OCI-LY1 (cell line): ENCODE measurements at regions not wholly inside any gene's neighbourhood (a gene's known extent, or its start where the extent isn't known, plus 50 kb on each side); places are given as distances from the start of the nearest gene placed in this dataset.

Experiments
- H2AFZ ChIP-seq: fragments of 200-600 bp; sonication (generic), shearing (Covaris generic); 2 replicates; pipeline ENCODE4 v1.6.0; 2014; ENCODE audit warnings: antibody characterized with exemption, mild to moderate bottlenecking, low read length
- H3F3A ChIP-seq: fragments of 200-600 bp; sonication (generic), shearing (Covaris generic); 2 replicates; pipeline ENCODE4 v1.6.0; 2014; ENCODE audit warnings: mild to moderate bottlenecking, antibody characterized with exemption, low read length, moderate library complexity; ENCODE audit not compliant: insufficient read depth
- H3K27ac ChIP-seq: fragments of 200-600 bp; sonication (generic); 2 replicates; pipeline ENCODE4 v1.5.1; 2014; ENCODE audit warnings: low read length, mixed run types, mild to moderate bottlenecking, low read depth; ENCODE audit not compliant: poor library complexity, severe bottlenecking
- H3K27me3 ChIP-seq: fragments of 200-600 bp; sonication (generic); 2 replicates; pipeline ENCODE4 v1.6.0; 2014; ENCODE audit warnings: antibody characterized with exemption, mild to moderate bottlenecking, low read length, moderate library complexity; ENCODE audit not compliant: insufficient read depth
- H3K36me3 ChIP-seq: fragments of 200-600 bp; sonication (generic); 2 replicates; pipeline ENCODE4 v1.6.1; 2014; ENCODE audit warnings: mild to moderate bottlenecking, antibody characterized with exemption, low read length, moderate library complexity, mixed read lengths; ENCODE audit not compliant: insufficient read depth
- H3K4me1 ChIP-seq: fragments of 200-600 bp; sonication (generic); 2 replicates; pipeline ENCODE4 v1.5.1; 2014; ENCODE audit warnings: mild to moderate bottlenecking, low read length, moderate library complexity; ENCODE audit not compliant: insufficient read depth, severe bottlenecking
- H3K4me2 ChIP-seq: fragments of 200-600 bp; sonication (generic), shearing (Covaris generic); 2 replicates; pipeline ENCODE4 v1.6.1; 2014; ENCODE audit warnings: low read length
- H3K4me3 ChIP-seq: fragments of 200-600 bp; sonication (generic); 2 replicates; pipeline ENCODE4 v1.5.1; 2014; ENCODE audit warnings: low read length, low read depth, mild to moderate bottlenecking, mixed read lengths; ENCODE audit not compliant: poor library complexity, severe bottlenecking
- H3K79me2 ChIP-seq: fragments of 200-600 bp; shearing (Covaris generic); 2 replicates; pipeline ENCODE4 v1.6.1; 2016; ENCODE audit warnings: mixed run types, low read length, mixed read lengths; ENCODE audit not compliant: insufficient read depth
- H3K9ac ChIP-seq: fragments of 200-600 bp; sonication (generic), shearing (Covaris generic); 2 replicates; pipeline ENCODE4 v1.6.1; 2014; ENCODE audit warnings: mild to moderate bottlenecking, low read length, mixed read lengths
- H3K9me2 ChIP-seq: fragments of 200-600 bp; sonication (generic), shearing (Covaris generic); 2 replicates; pipeline ENCODE4 v1.6.1; 2014; ENCODE audit warnings: low read depth, mild to moderate bottlenecking, low read length, mixed read lengths
- H3K9me3 ChIP-seq: fragments of 200-600 bp; shearing (Covaris generic); 2 replicates; pipeline ENCODE4 v1.6.1; 2014; ENCODE audit warnings: low read length, mixed read lengths
- H4K20me1 ChIP-seq: fragments of 200-600 bp; sonication (generic), shearing (Covaris generic); 2 replicates; pipeline ENCODE4 v1.6.0; 2016; ENCODE audit warnings: mild to moderate bottlenecking, low read length; ENCODE audit not compliant: insufficient read depth
- CTCF ChIP-seq: fragments of 200-600 bp; sonication (generic), shearing (Covaris generic); IDR thresholded peaks from 2 replicates; pipeline ENCODE4 v1.5.1; 2017; ENCODE audit warnings: mild to moderate bottlenecking, antibody characterized with exemption, low read length, moderate library complexity, mixed read lengths
- EZH2 ChIP-seq: fragments of 200-600 bp; sonication (generic), shearing (Covaris generic); IDR thresholded peaks from 2 replicates; pipeline ENCODE4 v1.8.0; 2017; ENCODE audit warnings: borderline replicate concordance, mixed run types, mild to moderate bottlenecking, antibody characterized with exemption, low read length, moderate library complexity, mixed read lengths

DNA sequence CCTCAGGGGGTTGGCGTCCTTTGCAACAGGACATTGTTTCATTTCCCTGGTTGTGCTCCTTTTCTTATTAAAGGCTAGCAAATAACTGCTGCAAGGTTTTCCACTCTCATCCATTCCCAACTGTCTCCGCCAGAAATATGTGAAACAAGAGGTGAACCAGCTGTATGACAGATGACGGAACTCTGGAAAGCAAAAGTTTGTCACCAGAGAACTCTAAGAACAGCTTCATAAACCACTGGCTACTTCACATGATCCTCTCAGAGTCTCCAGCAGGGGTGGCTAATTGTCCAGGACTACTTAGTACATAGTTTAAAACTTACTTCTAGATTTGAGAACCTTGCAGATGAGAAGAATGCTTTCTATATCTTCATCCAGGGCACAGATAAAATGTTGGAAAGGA, 195.9 kb upstream of the RAD23B start:
- Histone ChIP-seq H3K27ac (no peak overlapping the region), H4K20me1 (no peaks in the 10 kb centered on the region), H3K4me2 (no peak overlapping the region), H3K9ac (no peak overlapping the region), H3K9me3 (no peaks in the 10 kb centered on the region), H3F3A (no peaks in the 10 kb centered on the region), H3K79me2 (no peaks in the 10 kb centered on the region), H3K4me1 (no peaks in the 10 kb centered on the region), H3K9me2 (no peaks in the 10 kb centered on the region), H2AFZ (no peak overlapping the region), H3K4me3 (no peak overlapping the region), H3K36me3 (no peaks in the 10 kb centered on the region), H3K27me3 (no peaks in the 10 kb centered on the region)
- TF ChIP-seq CTCF = no peak
- no peak for TF ChIP-seq EZH2

DNA sequence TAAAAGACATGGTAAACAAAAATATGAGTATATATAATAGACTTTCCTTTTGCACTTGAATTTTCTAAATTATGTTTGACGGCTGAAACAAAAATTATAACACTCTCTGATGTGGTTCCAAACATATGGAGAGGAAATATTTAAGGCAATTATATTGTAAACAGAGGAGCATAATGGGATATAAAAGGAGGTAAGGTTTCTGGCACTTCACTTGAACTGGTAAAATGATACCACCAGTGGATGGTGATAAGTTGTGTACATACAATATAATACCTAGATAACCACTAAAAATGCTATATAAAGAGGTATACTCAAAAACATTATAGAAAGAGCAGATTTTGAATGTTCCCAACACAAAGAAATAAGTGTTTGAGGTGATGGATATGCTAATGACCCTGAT, 192.9 kb upstream of the RAD23B start:
- Histone ChIP-seq H3K9ac (no peak overlapping the region), H2AFZ (no peak overlapping the region), H3K27me3 (no peaks in the 10 kb centered on the region), H4K20me1 (no peaks in the 10 kb centered on the region), H3K9me2 (no peaks in the 10 kb centered on the region), H3K4me1 (no peaks in the 10 kb centered on the region), H3K9me3 (no peaks in the 10 kb centered on the region), H3K4me2 (no peak overlapping the region), H3K4me3 (no peak overlapping the region), H3K27ac (no peak overlapping the region), H3K36me3 (no peaks in the 10 kb centered on the region), H3K79me2 (no peaks in the 10 kb centered on the region), H3F3A (no peaks in the 10 kb centered on the region)
- TF ChIP-seq EZH2 = no peak
- no peak for TF ChIP-seq CTCF

DNA sequence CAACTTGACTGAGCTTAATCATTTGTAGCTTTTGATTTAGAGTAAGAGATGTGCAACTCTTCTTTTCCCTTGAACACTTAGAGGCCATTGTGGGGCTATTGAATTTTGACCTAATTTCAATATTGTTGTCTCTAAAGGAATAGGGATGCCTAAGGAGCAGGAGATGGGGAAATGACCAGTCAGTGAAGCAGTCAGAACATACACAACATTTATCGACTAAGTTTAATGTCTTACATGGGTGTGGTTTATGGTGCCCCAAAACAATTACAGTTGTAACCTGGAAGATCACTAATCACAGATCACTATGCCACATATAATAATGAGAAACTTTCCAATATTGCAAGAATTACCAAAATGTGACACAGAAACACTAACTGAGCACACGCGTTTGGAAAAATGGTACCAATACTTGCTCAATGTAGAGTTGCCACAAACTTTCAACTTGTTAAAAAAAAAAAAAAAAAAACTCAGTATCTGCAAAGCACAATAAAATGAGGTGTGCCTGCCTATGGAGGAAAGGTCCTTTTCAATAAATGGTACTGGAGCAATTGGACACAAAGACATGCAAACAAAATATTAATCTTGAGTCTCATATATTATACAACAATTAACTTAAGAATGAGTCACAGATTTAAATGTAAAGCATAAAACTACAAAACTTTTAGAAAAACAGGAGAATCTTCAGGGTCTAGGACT, 189.6 kb upstream of the RAD23B start:
- Histone ChIP-seq H3K36me3 (no peaks in the 10 kb centered on the region), H3K9me3 (no peaks in the 10 kb centered on the region), H3K9ac (no peak overlapping the region), H3K27ac (no peak overlapping the region), H3F3A (no peaks in the 10 kb centered on the region), H4K20me1 (no peaks in the 10 kb centered on the region), H3K27me3 (no peaks in the 10 kb centered on the region), H3K4me3 (no peak overlapping the region), H3K9me2 (no peaks in the 10 kb centered on the region), H2AFZ (no peak overlapping the region), H3K4me1 (no peaks in the 10 kb centered on the region), H3K79me2 (no peaks in the 10 kb centered on the region), H3K4me2 (no peak overlapping the region)
- no peak for TF ChIP-seq CTCF
- TF ChIP-seq EZH2 = no peak
